ENCODE measurements at regions not wholly inside any gene's neighbourhood (a gene's known extent, or its start where the extent isn't known, plus 50 kb on each side); places are given as distances from the start of the nearest gene placed in this dataset.

DNA sequence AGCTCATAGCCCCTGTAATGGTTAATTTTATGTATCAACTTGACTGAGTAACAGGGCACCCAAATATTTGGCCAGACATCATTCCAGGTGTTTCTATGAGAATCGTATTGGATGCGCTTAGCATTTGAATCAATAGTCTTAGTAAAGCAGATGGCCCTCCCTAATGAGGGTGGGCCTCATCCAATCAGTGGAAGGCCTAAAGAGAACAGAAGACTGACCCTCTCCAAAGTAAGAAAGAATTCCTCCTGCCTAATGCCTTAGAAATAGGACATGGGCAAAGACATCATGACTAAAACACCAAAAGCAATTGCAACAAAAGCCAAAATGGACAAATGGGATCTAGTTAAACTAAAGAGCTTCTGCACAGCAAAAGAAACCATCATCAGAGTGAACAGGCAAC lies 352.5 kb upstream of the SASH1 start:
- TF ChIP-seq RFX5 (IDR thresholded peaks at IDR 0.05; ENCODE audit: low read depth, low read length) (no peak), CTCF (conservative IDR thresholded peaks at IDR 0.05; ENCODE audit: low read depth, low read length) (no peak), RAD21 (IDR thresholded peaks at IDR 0.05; ENCODE audit: low read length) (no peak), POLR2A (IDR thresholded peaks at IDR 0.05; ENCODE audit: low read depth, low read length) (no peak), RCOR1 (IDR thresholded peaks at IDR 0.05; ENCODE audit: insufficient replicate concordance, low read length) (no peak), MXI1 (IDR thresholded peaks at IDR 0.05; ENCODE audit: borderline replicate concordance, low read depth, low read length) (no peak), SMC3 (IDR thresholded peaks at IDR 0.05; ENCODE audit: low read depth, low read length) (no peak), MAZ (IDR thresholded peaks at IDR 0.05; ENCODE audit: borderline replicate concordance, low read depth, low read length) (no peak), MAFK (IDR thresholded peaks at IDR 0.05; ENCODE audit: low read depth, low read length) (no peak), NFE2L2 (IDR thresholded peaks at IDR 0.05; ENCODE audit: low read depth, low read length) (no peak), CEBPB (IDR thresholded peaks at IDR 0.05; ENCODE audit: low read depth, low read length) (no peak)
- TF ChIP-seq, protein P1, sequence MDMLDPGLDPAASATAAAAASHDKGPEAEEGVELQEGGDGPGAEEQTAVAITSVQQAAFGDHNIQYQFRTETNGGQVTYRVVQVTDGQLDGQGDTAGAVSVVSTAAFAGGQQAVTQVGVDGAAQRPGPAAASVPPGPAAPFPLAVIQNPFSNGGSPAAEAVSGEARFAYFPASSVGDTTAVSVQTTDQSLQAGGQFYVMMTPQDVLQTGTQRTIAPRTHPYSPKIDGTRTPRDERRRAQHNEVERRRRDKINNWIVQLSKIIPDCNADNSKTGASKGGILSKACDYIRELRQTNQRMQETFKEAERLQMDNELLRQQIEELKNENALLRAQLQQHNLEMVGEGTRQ (IDR thresholded peaks at IDR 0.05; ENCODE audit: low read depth, low read length) = no peak

Data from IMR-90 (cell line).